ENCODE measurements at regions not wholly inside any gene's neighbourhood (a gene's known extent, or its start where the extent isn't known, plus 50 kb on each side); places are given as distances from the start of the nearest gene placed in this dataset.
"Not testable (repeated sequence)": the region's sequence is repeated elsewhere in the genome, so short reads cannot be mapped to it uniquely, and the experiment has no call there.

DNA sequence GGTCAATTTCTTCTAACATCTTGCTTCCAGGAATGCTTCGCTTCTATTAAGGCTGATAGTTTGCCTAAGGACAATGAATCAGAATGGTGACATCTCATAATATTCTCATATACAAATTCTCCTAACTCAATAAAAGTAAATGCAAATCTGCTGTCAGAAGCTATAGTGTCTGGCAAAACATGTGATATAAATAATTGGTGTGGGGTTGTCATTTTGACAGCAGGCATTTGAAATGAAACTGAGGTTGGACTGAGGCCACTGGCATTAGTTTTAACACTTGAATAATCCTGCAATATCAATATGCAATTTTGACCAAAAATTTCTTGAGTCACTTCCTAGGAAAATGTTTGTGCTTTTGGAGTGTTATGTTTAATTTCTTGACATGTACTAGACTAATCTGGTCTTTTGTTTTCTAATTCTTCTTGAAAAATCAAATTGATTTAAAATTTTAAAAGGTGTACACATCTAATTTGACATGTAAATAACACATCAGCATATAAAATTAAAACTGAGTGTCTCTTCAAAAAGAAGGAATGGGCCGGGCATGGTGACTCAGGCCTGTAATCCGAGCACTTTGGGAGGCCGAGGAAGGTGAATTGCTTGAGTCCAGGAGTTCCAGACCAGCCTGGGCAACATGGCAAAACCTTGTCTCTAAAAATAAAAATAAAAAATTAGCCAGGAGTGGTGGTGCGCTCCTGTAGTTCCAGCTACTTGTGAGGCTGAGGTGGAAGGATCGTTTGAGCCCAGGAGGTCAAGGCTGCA lies 92.3 kb upstream of the BTG1 start:
- Mint-ChIP-seq H3K9me3 (peaks cover 0 to 1% of the 10 kb centered on the region in 2 donors), H3K36me3 (peaks cover 0 to 2% of the 10 kb centered on the region in 2 donors), H3K4me1 (peaks cover 6 to 19% of the 10 kb centered on the region in 2 donors), H3K27ac (no peak overlapping the region), H3K4me3 (no peak overlapping the region), H3K27me3 (no peaks in the 10 kb centered on the region)
- DNase-seq (no peak), ATAC-seq (replicated peaks) (no peak)

DNA sequence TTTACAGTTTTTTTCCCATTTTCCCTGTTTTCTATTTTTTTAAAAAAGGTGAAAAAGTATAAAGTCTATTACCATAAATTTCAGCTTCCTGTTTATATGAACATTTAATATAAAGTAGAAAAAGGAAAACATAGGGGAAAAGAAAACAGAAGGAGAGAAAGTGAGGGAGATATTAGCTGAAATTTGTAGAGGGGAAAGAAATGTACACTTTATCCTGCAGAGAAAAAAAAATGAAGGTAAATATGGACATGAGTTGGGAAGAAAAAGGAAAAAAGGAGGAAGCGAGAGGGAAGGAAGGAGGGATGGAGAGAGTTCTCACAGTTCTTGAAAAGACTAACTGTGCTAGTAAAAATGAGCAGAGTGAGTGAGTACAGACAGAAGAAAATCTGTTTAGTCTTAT lies 91.6 kb upstream of the BTG1 start:
- Mint-ChIP-seq H3K36me3 (peaks cover 0 to 2% of the 10 kb centered on the region in 2 donors), H3K27me3 (no peaks in the 10 kb centered on the region), H3K4me1 (peaks cover 6 to 19% of the 10 kb centered on the region in 2 donors), H3K27ac (no peak overlapping the region), H3K9me3 (peaks cover 0 to 1% of the 10 kb centered on the region in 2 donors), H3K4me3 (no peak overlapping the region)
- no peak for ATAC-seq (replicated peaks)
- DNase-seq = no peak

GRCh38 chr12:92235703-92236472 lies 90.2 kb upstream of the BTG1 start:
- Mint-ChIP-seq H3K9me3 (peaks cover 0 to 1% of the 10 kb centered on the region in 2 donors), H3K4me3 (no peak overlapping the region), H3K27me3 (no peaks in the 10 kb centered on the region), H3K36me3 (peaks cover 0 to 2% of the 10 kb centered on the region in 2 donors), H3K27ac (peak overlapping the region; percentile 51), H3K4me1 (peaks cover 6 to 19% of the 10 kb centered on the region in 2 donors)
- ATAC-seq (replicated peaks) (no peak), DNase-seq (no peak)

GRCh38 chr12:92234533-92234932 lies 88.9 kb upstream of the BTG1 start:
- Mint-ChIP-seq H3K9me3 (peaks cover 0 to 1% of the 10 kb centered on the region in 2 donors), H3K27ac (no peak overlapping the region)
- ATAC-seq (replicated peaks) = no peak

GRCh38 chr12:92233346-92234015 lies 87.8 kb upstream of the BTG1 start:
- Mint-ChIP-seq H3K36me3 (no peaks in the 10 kb centered on the region), H3K4me1 (peaks cover 6 to 25% of the 10 kb centered on the region in 2 donors), H3K9me3 (no peaks in the 10 kb centered on the region), H3K4me3 (no peak overlapping the region), H3K27me3 (no peaks in the 10 kb centered on the region), H3K27ac (no peak overlapping the region)
- DNase-seq (no peak), ATAC-seq (replicated peaks) (no peak)

More at GRCh38 chr12:92234533-92234932, 88.9 kb upstream of the BTG1 start:
- no peak overlapping the region for H3K4me3 Mint-ChIP-seq
- H3K36me3 Mint-ChIP-seq = peaks cover 0 to 2% of the 10 kb centered on the region in 2 donors
- H3K4me1 Mint-ChIP-seq = peaks cover 6 to 19% of the 10 kb centered on the region in 2 donors
- H3K27me3 Mint-ChIP-seq = no peaks in the 10 kb centered on the region
- DNase-seq = no peak

- not testable (repeated sequence) for ATAC-seq (replicated peaks); H3K9me3 Mint-ChIP-seq; H3K27ac Mint-ChIP-seq; H3K36me3 Mint-ChIP-seq; H3K4me3 Mint-ChIP-seq; DNase-seq; H3K27me3 Mint-ChIP-seq
- peaks cover 6 to 24% of the 10 kb centered on the region in 2 donors for H3K4me1 Mint-ChIP-seq
These were observed 86.8 kb upstream of the BTG1 start for GRCh38 chr12:92232371-92232932.

- not testable (repeated sequence) for H3K27me3 Mint-ChIP-seq
These were observed 86.3 kb upstream of the BTG1 start for GRCh38 chr12:92231945-92232344.

GRCh38 chr12:92231532-92231931 lies 85.9 kb upstream of the BTG1 start:
- not testable (repeated sequence) for ATAC-seq (replicated peaks); H3K9me3 Mint-ChIP-seq; H3K36me3 Mint-ChIP-seq; H3K27ac Mint-ChIP-seq; H3K4me3 Mint-ChIP-seq; H3K27me3 Mint-ChIP-seq; DNase-seq
- H3K4me1 Mint-ChIP-seq = peaks cover 3 to 17% of the 10 kb centered on the region in 2 donors

More at GRCh38 chr12:92231945-92232344, 86.3 kb upstream of the BTG1 start:
- not testable (repeated sequence) for H3K9me3 Mint-ChIP-seq; DNase-seq; H3K27ac Mint-ChIP-seq; ATAC-seq (replicated peaks); H3K4me3 Mint-ChIP-seq; H3K36me3 Mint-ChIP-seq
- H3K4me1 Mint-ChIP-seq = peaks cover 3 to 19% of the 10 kb centered on the region in 2 donors

- H3K27me3 Mint-ChIP-seq = no peaks in the 10 kb centered on the region
- ATAC-seq (replicated peaks) (no peak), DNase-seq (no peak)
- no peak overlapping the region for H3K27ac Mint-ChIP-seq
- H3K36me3 Mint-ChIP-seq = no peaks in the 10 kb centered on the region
- H3K4me1 Mint-ChIP-seq = peaks cover 2 to 7% of the 10 kb centered on the region in 2 donors
- H3K4me3 Mint-ChIP-seq = no peak overlapping the region
- no peaks in the 10 kb centered on the region for H3K9me3 Mint-ChIP-seq
These were observed 83.7 kb upstream of the BTG1 start for GRCh38 chr12:92229381-92229780.

GRCh38 chr12:92226961-92227360 lies 81.3 kb upstream of the BTG1 start:
- no peak for DNase-seq
- no peaks in the 10 kb centered on the region for H3K9me3 Mint-ChIP-seq
- no peaks in the 10 kb centered on the region for H3K27me3 Mint-ChIP-seq
- H3K4me1 Mint-ChIP-seq = peaks cover 2 to 7% of the 10 kb centered on the region in 2 donors
- H3K36me3 Mint-ChIP-seq = no peaks in the 10 kb centered on the region
- H3K4me3 Mint-ChIP-seq = no peak overlapping the region
- H3K27ac Mint-ChIP-seq = no peak overlapping the region
- ATAC-seq (replicated peaks) = no peak

DNA sequence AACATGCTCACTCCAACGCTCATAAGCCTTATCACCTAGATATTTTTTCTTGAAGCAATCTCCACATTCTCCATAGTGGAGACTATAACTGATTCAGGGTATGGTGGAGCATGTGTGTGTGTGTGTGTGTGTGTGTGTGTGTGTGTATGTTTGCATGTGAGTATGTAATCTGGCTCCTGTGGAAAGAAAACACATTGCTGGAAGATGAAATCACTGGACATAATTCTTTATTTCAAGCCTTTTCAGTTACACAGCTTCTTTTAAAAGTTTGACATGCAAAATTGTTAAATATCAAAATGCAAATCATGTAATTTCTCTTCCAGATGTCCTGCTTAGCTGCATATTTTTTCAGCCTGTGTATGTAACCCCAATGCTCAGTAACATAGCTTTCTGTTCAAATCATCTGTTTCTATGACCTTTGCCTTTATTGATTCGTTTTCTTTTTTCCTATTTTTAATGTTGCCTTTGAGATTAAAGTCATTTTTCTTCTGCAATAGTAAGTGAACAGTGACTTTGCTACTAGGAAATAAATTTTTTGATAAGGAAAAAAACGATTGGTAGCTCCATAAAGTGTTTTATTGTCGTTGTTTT lies 80.5 kb upstream of the BTG1 start:
- ATAC-seq (replicated peaks) (no peak), DNase-seq (no peak)
- Mint-ChIP-seq H3K27ac (no peak overlapping the region), H3K9me3 (no peaks in the 10 kb centered on the region), H3K4me3 (no peak overlapping the region), H3K36me3 (no peaks in the 10 kb centered on the region), H3K27me3 (no peaks in the 10 kb centered on the region), H3K4me1 (peaks cover 2 to 7% of the 10 kb centered on the region in 2 donors)

- no peak for DNase-seq
- ATAC-seq (replicated peaks) = no peak
- Mint-ChIP-seq H3K27me3 (no peaks in the 10 kb centered on the region), H3K4me1 (peaks cover 5 to 7% of the 10 kb centered on the region in 2 donors), H3K27ac (no peak overlapping the region), H3K4me3 (no peak overlapping the region), H3K9me3 (no peaks in the 10 kb centered on the region), H3K36me3 (no peaks in the 10 kb centered on the region)
These were observed 79.2 kb upstream of the BTG1 start for GRCh38 chr12:92224685-92225331.

- H3K27me3 Mint-ChIP-seq = no peaks in the 10 kb centered on the region
- H3K27ac Mint-ChIP-seq = no peak overlapping the region
- no peaks in the 10 kb centered on the region for H3K9me3 Mint-ChIP-seq
- no peak for DNase-seq
- no peak for ATAC-seq (replicated peaks)
- no peaks in the 10 kb centered on the region for H3K36me3 Mint-ChIP-seq
- H3K4me3 Mint-ChIP-seq = no peak overlapping the region
- peaks cover 10 to 11% of the 10 kb centered on the region in 2 donors for H3K4me1 Mint-ChIP-seq
These were observed 77.8 kb upstream of the BTG1 start for GRCh38 chr12:92223481-92223880.
